ENCODE measurements at regions not wholly inside any gene's neighbourhood (a gene's known extent, or its start where the extent isn't known, plus 50 kb on each side); places are given as distances from the start of the nearest gene placed in this dataset.

- H3K79me2 ChIP-seq (ENCODE audit: low read length): no peaks in the 10 kb centered on the region
- no peaks in the 10 kb centered on the region for H3K27me3 ChIP-seq (replicated peaks; ENCODE audit: insufficient read depth, low read length)
- H3K4me3 ChIP-seq (ENCODE audit: low read length): no peak overlapping the region
- H3K9me3 ChIP-seq (replicated peaks; ENCODE audit: insufficient read depth, low read length): no peaks in the 10 kb centered on the region
- H3F3A ChIP-seq (ENCODE audit: insufficient read depth, low read length): no peaks in the 10 kb centered on the region
- no peaks in the 10 kb centered on the region for H3K9me2 ChIP-seq (replicated peaks; ENCODE audit: insufficient read depth, low read length)
- no peaks in the 10 kb centered on the region for H4K20me1 ChIP-seq (ENCODE audit: insufficient read depth, low read length)
- TF ChIP-seq EZH2phosphoT487 (IDR thresholded peaks at IDR 0.05; ENCODE audit: low read length) (no peak), CTCF (IDR thresholded peaks at IDR 0.05; ENCODE audit: low read length) (no peak), EZH2 (optimal IDR thresholded peaks at IDR 0.05; ENCODE audit: low read depth, low read length) (no peak)
- H3K36me3 ChIP-seq (replicated peaks; ENCODE audit: insufficient read depth, low read length): no peaks in the 10 kb centered on the region
- no peak for DNase-seq
- H3K9ac ChIP-seq (ENCODE audit: low read length): no peak overlapping the region
- no peak overlapping the region for H2AFZ ChIP-seq (ENCODE audit: low read length)
- H3K27ac ChIP-seq (ENCODE audit: low read length): no peak overlapping the region
- H3K4me1 ChIP-seq (ENCODE audit: low read length): no peaks in the 10 kb centered on the region
- H3K4me2 ChIP-seq (ENCODE audit: low read depth, low read length): no peak overlapping the region
Observed at GRCh38 chr1:80731241-80731894, 1069.4 kb upstream of the ADGRL2 start.

- TF ChIP-seq CTCF (IDR thresholded peaks at IDR 0.05; ENCODE audit: low read length) (no peak), EZH2 (optimal IDR thresholded peaks at IDR 0.05; ENCODE audit: low read depth, low read length) (no peak), EZH2phosphoT487 (IDR thresholded peaks at IDR 0.05; ENCODE audit: low read length) (no peak)
- no peak overlapping the region for H2AFZ ChIP-seq (ENCODE audit: low read length)
Observed at GRCh38 chr1:80722611-80723010, 1078.1 kb upstream of the ADGRL2 start.

GRCh38 chr1:80706526-80706925 is 1094.2 kb upstream of the ADGRL2 start:
- no peak for DNase-seq
- no peaks in the 10 kb centered on the region for H3K9me3 ChIP-seq (replicated peaks; ENCODE audit: insufficient read depth, low read length)
- no peak overlapping the region for H3K27ac ChIP-seq (ENCODE audit: low read length)

More at GRCh38 chr1:80722611-80723010, 1078.1 kb upstream of the ADGRL2 start:
- Histone ChIP-seq H3K4me1 (ENCODE audit: low read length) (no peaks in the 10 kb centered on the region), H3F3A (ENCODE audit: insufficient read depth, low read length) (no peaks in the 10 kb centered on the region), H3K36me3 (replicated peaks; ENCODE audit: insufficient read depth, low read length) (no peaks in the 10 kb centered on the region), H3K9me2 (replicated peaks; ENCODE audit: insufficient read depth, low read length) (no peaks in the 10 kb centered on the region), H3K4me3 (ENCODE audit: low read length) (no peak overlapping the region), H3K9ac (ENCODE audit: low read length) (no peak overlapping the region), H3K4me2 (ENCODE audit: low read depth, low read length) (no peak overlapping the region), H4K20me1 (ENCODE audit: insufficient read depth, low read length) (no peaks in the 10 kb centered on the region), H3K27me3 (replicated peaks; ENCODE audit: insufficient read depth, low read length) (no peaks in the 10 kb centered on the region), H3K9me3 (replicated peaks; ENCODE audit: insufficient read depth, low read length) (no peaks in the 10 kb centered on the region), H3K79me2 (ENCODE audit: low read length) (no peaks in the 10 kb centered on the region), H3K27ac (ENCODE audit: low read length) (no peak overlapping the region)
- DNase-seq: no peak

More at GRCh38 chr1:80706526-80706925, 1094.2 kb upstream of the ADGRL2 start:
- H3K4me1 ChIP-seq (ENCODE audit: low read length): no peaks in the 10 kb centered on the region
- H3K9me2 ChIP-seq (replicated peaks; ENCODE audit: insufficient read depth, low read length): no peaks in the 10 kb centered on the region
- TF ChIP-seq EZH2phosphoT487 (IDR thresholded peaks at IDR 0.05; ENCODE audit: low read length) (no peak), CTCF (IDR thresholded peaks at IDR 0.05; ENCODE audit: low read length) (no peak), EZH2 (optimal IDR thresholded peaks at IDR 0.05; ENCODE audit: low read depth, low read length) (no peak)
- no peaks in the 10 kb centered on the region for H3K36me3 ChIP-seq (replicated peaks; ENCODE audit: insufficient read depth, low read length)
- H3K4me3 ChIP-seq (ENCODE audit: low read length): no peak overlapping the region
- no peaks in the 10 kb centered on the region for H3K79me2 ChIP-seq (ENCODE audit: low read length)
- no peak overlapping the region for H3K9ac ChIP-seq (ENCODE audit: low read length)
- no peak overlapping the region for H2AFZ ChIP-seq (ENCODE audit: low read length)
- H3K4me2 ChIP-seq (ENCODE audit: low read depth, low read length): no peak overlapping the region
- H3F3A ChIP-seq (ENCODE audit: insufficient read depth, low read length): no peaks in the 10 kb centered on the region
- no peaks in the 10 kb centered on the region for H4K20me1 ChIP-seq (ENCODE audit: insufficient read depth, low read length)
- H3K27me3 ChIP-seq (replicated peaks; ENCODE audit: insufficient read depth, low read length): no peaks in the 10 kb centered on the region

Data from MM.1S (cell line).